IPS-NIHi11 (cell line): ENCODE measurements at regions not wholly inside any gene's neighbourhood (a gene's known extent, or its start where the extent isn't known, plus 50 kb on each side); places are given as distances from the start of the nearest gene placed in this dataset.
"Not testable (repeated sequence)": the region's sequence is repeated elsewhere in the genome, so short reads cannot be mapped to it uniquely, and the experiment has no call there.

ENCODE experiments used
- DNase-seq: peaks from one replicate; pipeline ENCODE4 v3.0.0; 2012; ENCODE audit warnings: mixed read lengths, low spot score

DNA sequence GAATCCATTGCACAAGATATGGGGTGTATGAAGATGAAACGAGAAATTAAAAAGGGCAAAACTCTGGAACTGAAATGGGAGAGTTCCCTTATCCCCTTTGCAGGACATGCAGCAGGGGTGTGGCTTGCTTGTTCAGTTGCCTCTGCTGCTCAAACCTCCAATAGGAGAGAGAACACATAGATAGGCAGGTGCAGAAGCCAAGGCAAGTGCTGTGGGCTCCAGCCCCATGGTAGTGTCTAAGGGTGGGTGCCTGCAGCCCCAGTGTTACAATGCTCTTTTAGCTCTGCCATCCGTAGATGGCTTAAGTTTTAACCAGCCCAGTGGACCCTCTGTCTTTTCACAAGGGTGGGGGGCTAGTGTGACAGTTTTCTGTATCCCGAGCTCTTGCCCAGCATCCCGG is 69.7 kb downstream of the CMAS start:
- no peak for DNase-seq

DNA sequence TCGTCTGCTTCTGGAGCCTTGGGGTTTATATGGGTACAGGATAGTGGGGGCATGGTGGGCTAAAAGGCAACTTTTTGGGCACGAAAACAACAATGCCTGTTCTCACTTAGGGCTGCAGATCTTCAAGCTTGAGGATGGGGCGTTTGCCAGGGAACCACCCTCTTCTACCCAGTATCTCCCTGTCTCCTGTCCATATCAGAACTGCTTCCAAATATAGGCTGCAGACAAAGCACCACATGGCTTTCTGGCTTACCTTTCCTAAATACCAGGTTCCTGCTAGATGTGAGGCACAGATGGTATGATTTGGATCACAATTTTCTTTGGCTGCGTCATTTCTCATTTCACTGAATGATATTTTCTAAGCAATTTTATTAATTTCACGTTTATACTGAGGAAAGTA is 70.4 kb downstream of the CMAS start:
- DNase-seq, result no peak

DNA sequence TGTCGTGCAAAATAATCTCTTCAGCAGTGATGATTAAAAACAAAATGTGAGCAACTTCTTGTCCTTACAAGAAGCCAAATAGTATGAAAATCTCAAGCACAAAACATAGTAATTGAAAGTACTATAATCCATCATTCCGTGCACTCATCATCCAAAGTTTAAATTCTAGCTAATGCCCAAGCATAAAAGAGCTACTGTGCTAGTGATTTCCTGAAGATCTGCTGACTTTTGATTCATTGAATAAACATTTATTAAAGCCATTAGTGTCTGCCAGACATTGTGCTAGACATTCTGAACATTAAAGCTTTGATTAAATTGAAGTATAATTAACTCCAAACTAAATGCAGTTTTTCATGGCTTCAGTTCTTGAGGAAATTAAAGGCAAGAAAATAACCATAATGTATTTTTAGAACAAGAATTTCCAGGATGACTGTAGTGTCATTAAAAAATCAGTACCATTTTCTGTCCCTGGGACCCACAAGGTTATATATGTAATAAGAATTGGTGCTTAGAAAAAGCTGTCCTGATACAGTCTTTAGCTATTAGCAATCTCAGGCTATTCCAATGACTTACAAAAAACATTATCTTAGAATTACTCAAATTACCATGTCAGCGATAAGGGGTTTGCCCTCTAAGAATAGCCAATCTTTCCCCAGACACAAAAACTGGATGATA is 71.7 kb downstream of the CMAS start:
- no peak for DNase-seq

DNA sequence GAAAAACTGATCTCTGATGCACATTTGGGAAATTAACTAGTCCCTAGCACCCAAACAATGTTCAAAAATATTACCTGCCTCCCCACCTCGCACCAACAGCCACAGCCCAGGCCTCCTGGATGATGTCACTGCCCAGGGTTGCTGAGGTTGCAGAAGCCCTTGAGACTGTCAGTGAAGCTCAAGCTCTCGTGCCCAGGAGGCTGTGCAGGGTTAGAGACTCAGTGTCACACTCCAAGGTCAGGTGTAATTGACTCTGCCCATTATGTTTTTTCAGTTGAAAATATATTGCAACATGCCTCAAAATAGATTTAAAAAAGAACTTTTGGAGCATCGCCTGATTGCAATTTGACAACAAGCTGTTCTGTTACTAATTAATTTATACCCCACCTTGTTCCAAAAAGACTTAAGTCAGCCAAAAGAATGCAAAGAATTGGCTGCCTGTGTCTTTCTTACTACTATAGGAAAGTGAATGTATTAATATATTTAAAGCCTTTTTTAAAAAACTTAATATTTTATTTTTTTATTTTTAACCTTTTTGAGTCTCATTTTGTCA is 72.3 kb downstream of the CMAS start:
- no peak for DNase-seq

DNA sequence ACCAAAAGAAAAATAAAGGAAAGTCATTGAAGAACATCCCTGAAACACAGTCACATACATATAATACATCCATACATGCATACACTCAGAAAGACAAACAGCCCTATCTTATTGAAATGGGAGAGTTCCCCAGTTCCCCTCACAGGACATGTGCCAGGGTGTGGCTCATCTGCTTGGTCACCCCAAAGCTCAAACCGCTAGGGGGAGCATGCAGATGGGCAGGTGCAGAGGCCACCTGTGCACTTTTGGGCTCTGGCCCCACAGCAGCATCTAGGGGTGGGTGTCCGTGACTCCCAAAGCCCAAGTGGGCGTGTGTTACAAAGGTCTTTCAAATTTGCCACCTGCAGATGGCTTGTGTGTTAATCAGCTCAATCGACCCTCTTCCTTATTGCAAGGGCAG is 75.2 kb downstream of the CMAS start:
- peak; percentile 37 for DNase-seq

DNA sequence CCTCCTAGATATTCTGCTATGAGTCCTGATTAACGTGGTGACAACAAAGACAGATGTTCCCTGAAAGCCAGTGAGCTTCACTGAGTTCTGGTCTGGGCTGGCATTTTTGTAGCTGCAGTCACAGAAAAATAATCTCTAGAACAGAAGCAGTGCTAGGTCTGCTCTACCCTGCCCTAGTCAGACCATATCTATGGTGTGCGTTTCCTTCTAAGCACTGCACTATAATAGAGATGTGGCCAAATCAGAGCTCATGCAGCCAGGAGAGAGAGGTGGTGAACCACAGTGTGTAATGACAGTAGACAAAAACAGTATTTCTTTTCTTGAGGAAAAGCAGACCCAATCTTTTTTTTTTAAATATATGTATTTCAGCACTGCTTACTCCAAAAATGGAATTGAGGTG is 76.3 kb downstream of the CMAS start:
- DNase-seq, result no peak

DNA sequence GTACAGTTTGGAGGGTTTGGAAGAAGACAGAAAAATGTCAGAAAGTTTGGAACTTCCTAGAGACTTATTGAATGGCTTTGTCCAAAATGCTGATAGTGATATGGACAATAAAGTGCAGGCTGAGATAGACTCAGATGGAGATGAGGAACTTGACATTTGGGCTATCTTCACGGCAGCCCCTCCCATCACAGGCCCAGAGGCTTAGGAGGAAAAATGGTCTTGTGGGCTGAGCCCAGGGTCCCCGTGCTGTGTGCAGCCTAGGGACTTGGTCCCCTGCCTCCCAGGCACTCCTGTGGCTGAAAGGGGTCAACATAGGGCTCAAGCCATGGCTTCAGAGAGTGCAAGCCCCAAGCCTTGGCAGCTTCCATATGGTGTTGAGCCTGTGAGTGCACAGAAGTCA is 79.0 kb downstream of the CMAS start:
- DNase-seq, result no peak

DNA sequence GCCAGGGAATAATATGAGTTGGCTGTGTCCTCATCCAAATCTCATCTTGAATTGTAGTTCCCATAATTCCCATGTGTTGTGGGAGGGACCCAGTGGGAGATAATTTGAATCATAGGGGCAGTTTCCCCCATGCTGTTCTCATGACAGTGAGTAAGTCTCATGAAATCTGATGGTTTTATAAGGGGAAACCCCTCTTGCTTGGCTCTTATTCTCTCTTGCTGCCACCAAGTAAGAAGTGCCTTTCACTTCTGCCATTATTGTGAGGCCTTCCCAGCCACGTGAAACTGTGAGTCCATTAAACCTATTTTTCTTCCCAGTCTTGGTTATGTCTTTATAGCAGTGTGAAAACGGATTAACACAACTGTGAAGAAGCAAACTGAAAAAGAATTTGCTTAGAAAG is 80.1 kb downstream of the CMAS start:
- not testable (repeated sequence) for DNase-seq

DNA sequence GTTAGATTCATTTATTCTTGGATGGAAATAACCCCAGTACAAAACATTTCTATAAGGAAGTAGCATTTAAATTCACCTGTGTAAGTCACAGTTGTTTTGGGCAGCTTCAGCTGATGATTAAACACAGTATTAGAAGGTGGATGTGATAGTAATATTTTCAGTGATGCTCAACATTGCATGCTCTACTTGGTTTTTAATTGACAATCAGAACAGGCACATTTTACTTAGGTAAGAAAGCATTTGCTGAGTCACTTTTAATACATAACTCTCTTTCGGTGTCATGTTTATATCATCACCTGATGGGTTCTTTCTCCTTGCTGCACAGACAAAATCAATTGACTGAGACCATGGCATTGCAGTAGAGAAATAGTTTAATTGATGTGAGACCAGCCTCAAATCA is 80.7 kb downstream of the CMAS start:
- DNase-seq, result no peak

DNA sequence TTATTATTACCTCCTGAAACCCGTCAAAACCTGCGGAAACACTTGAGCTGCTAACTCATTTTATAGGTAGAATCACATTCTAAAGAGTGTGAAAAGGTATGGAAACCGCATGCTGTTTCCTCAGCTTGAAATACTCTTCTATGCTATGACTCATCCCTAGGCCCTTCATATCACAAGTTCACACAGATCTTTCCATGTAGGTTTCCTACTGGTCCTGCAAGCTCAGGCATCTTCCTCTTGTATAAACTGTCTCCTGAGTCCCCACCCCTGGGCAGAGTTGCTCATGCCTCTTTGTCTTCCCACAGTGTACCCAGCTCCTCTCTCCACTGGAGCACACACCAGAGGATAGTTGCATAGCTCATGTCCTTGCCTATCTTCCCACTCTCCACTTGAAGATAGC is 84.7 kb downstream of the CMAS start:
- no peak for DNase-seq

DNA sequence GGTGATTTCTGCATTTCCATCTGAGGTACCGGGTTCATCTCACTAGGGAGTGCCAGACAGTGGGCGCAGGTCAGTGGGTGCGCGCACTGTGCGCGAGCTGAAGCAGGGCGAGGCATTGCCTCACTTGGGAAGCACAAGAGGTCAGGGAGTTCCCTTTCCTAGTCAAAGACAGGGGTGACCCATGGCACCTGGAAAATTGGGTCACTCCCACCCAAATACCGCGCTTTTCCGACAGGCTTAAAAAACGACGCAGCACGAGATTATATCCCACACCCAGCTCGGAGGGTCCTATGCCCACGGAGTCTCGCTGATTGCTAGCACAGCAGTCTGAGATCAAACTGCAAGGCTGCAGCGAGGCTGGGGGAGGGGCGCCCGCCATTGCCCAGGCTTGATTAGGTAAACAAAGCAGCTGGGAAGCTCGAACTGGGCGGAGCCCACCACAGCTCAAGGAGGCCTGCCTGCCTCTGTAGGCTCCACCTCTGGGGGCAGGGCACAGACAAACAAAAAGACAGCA is 90.6 kb downstream of the CMAS start:
- not testable (repeated sequence) for DNase-seq
